ENCODE measurements at regions not wholly inside any gene's neighbourhood (a gene's known extent, or its start where the extent isn't known, plus 50 kb on each side); places are given as distances from the start of the nearest gene placed in this dataset.

DNA sequence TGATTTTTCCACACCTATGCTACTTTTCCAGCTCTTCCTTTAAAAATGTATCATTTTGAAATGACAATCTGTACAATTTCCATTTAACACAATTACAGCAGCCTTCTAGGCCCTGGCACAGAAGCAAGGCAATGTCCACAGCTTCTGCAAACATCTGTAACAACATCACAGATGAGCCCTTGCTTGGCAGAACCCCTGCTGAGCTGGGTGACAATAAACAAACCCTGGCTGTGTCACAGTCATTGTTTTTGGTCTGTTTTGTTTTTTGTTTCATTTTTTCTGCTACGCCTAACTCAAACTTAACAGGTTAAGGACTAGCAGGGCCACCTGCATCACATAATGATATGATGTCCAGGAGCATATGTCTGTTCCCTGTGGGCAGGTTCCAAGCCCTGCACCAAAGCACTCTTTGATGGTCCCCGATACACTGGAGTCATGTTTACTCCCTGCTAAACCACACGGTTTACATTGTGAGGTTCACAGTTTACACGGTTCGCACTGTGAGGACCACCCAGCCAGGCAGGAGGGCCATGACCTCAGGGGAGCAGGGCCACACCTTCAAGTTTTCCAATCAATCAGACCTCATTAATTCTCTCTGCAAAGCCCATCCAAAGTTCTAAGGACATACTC lies 186.8 kb upstream of the CHRNA7 start (continued):
- TF ChIP-seq, protein P1, sequence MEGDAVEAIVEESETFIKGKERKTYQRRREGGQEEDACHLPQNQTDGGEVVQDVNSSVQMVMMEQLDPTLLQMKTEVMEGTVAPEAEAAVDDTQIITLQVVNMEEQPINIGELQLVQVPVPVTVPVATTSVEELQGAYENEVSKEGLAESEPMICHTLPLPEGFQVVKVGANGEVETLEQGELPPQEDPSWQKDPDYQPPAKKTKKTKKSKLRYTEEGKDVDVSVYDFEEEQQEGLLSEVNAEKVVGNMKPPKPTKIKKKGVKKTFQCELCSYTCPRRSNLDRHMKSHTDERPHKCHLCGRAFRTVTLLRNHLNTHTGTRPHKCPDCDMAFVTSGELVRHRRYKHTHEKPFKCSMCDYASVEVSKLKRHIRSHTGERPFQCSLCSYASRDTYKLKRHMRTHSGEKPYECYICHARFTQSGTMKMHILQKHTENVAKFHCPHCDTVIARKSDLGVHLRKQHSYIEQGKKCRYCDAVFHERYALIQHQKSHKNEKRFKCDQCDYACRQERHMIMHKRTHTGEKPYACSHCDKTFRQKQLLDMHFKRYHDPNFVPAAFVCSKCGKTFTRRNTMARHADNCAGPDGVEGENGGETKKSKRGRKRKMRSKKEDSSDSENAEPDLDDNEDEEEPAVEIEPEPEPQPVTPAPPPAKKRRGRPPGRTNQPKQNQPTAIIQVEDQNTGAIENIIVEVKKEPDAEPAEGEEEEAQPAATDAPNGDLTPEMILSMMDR (CRISPR knock-in tag; IDR thresholded peaks at IDR 0.05) = no peak
- no peak for TF ChIP-seq TGIF2 (CRISPR knock-in tag; IDR thresholded peaks at IDR 0.05)

DNA sequence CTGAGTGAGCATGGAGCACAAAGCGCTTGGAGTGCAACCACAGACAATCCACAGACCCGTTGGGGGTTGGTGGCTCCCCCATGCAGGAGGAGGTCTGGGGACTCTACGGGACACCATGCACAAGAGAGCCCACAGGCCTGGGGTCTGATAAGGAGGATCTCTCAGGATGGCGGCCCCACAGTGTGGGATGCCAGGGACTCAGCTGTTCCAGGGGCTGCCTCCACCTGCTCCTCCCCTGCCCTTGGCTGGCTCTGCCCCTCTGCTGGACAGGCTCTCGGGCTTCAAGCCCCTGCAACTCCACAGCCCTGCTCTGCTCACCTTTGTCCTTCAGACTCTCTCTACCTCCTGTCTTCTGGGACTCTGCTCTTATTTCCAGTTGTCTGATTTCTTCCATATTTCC lies 184.5 kb upstream of the CHRNA7 start:
- DNase-seq (ENCODE audit: low spot score) (no peak), ATAC-seq (no peak), FAIRE-seq (no peak)
- no TSS peak for BruUV-seq (replicated peaks)
- H3K27ac ChIP-seq (ENCODE audit: extremely low read length, insufficient read depth, low read length) = no peak overlapping the region
- ChIA-PET POLR2A (no interaction called here), CTCF (ENCODE audit: low intra/inter-chr PET ratio, low total read pairs) (no interaction called here)
- no peak for TF ChIP-seq TGIF2 (CRISPR knock-in tag; IDR thresholded peaks at IDR 0.05)
- no peak for TF ChIP-seq FOSL2 (CRISPR knock-in tag; IDR thresholded peaks at IDR 0.05)
- TF ChIP-seq, protein P2, sequence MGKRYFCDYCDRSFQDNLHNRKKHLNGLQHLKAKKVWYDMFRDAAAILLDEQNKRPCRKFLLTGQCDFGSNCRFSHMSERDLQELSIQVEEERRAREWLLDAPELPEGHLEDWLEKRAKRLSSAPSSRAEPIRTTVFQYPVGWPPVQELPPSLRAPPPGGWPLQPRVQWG (CRISPR knock-in tag; IDR thresholded peaks at IDR 0.05; ENCODE audit: borderline replicate concordance, low read depth) = no peak
- TF ChIP-seq ATF7-NPFF (CRISPR knock-in tag; IDR thresholded peaks at IDR 0.05; ENCODE audit: low read depth) = no peak
- TF ChIP-seq RARA (CRISPR knock-in tag; IDR thresholded peaks at IDR 0.05) = no peak
- TF ChIP-seq, protein P3, sequence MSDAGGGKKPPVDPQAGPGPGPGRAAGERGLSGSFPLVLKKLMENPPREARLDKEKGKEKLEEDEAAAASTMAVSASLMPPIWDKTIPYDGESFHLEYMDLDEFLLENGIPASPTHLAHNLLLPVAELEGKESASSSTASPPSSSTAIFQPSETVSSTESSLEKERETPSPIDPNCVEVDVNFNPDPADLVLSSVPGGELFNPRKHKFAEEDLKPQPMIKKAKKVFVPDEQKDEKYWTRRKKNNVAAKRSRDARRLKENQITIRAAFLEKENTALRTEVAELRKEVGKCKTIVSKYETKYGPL (CRISPR knock-in tag; IDR thresholded peaks at IDR 0.05) = no peak
- TF ChIP-seq, protein P4, sequence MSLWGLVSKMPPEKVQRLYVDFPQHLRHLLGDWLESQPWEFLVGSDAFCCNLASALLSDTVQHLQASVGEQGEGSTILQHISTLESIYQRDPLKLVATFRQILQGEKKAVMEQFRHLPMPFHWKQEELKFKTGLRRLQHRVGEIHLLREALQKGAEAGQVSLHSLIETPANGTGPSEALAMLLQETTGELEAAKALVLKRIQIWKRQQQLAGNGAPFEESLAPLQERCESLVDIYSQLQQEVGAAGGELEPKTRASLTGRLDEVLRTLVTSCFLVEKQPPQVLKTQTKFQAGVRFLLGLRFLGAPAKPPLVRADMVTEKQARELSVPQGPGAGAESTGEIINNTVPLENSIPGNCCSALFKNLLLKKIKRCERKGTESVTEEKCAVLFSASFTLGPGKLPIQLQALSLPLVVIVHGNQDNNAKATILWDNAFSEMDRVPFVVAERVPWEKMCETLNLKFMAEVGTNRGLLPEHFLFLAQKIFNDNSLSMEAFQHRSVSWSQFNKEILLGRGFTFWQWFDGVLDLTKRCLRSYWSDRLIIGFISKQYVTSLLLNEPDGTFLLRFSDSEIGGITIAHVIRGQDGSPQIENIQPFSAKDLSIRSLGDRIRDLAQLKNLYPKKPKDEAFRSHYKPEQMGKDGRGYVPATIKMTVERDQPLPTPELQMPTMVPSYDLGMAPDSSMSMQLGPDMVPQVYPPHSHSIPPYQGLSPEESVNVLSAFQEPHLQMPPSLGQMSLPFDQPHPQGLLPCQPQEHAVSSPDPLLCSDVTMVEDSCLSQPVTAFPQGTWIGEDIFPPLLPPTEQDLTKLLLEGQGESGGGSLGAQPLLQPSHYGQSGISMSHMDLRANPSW (CRISPR knock-in tag; IDR thresholded peaks at IDR 0.05; ENCODE audit: borderline replicate concordance) = no peak
- TF ChIP-seq, protein P5, sequence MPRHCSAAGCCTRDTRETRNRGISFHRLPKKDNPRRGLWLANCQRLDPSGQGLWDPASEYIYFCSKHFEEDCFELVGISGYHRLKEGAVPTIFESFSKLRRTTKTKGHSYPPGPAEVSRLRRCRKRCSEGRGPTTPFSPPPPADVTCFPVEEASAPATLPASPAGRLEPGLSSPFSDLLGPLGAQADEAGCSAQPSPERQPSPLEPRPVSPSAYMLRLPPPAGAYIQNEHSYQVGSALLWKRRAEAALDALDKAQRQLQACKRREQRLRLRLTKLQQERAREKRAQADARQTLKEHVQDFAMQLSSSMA (CRISPR knock-in tag; IDR thresholded peaks at IDR 0.05) = no peak
- no peak for TF ChIP-seq PRPF4 (IDR thresholded peaks at IDR 0.05; ENCODE audit: low read depth, low read length, poor library complexity, severe bottlenecking)
- H3K4me1 ChIP-seq (ENCODE audit: insufficient read depth, low read length) = no peaks in the 10 kb centered on the region
- H3K9me3 ChIP-seq (ENCODE audit: low read length) = no peaks in the 10 kb centered on the region
- H4K20me1 ChIP-seq (ENCODE audit: insufficient read depth, low read length) = no peaks in the 10 kb centered on the region
- 11% methylated on average over 1 of the region's 5 CpGs for WGBS (ENCODE audit: low lambda C conversion rate)
- in situ Hi-C loops (cut with HindIII; ENCODE audit: extremely low pct_ligation_motif_present, low pct_unique_long_range_greater_than_20kb) = no loop called here
- no peaks in the 10 kb centered on the region for H3K79me2 ChIP-seq (ENCODE audit: insufficient read depth, low read length)
- intact Hi-C loops (cut with micrococcal nuclease; ENCODE audit: unreplicated experiment) = no loop called here
- no peak overlapping the region for H3K4me3 ChIP-seq (replicated peaks in 1 of 3; ENCODE audit: insufficient read depth in 1 of 3, low read depth in 2 of 3, low read length in 3 of 3)
- no peak overlapping the region for H2AFZ ChIP-seq (ENCODE audit: low read length)
- no peak overlapping the region for H3K9ac ChIP-seq (ENCODE audit: insufficient read depth, low read depth, low read length)
- H3K27me3 ChIP-seq (ENCODE audit: control insufficient read depth in 1 of 2, insufficient read depth in 2 of 2, low read length in 2 of 2) = peaks cover 0 to 17% of the 10 kb centered on the region in 2 experiments; a peak in 2 of 5 replicates
- H3K4me2 ChIP-seq (ENCODE audit: low read depth, low read length) = no peak overlapping the region
- H3K36me3 ChIP-seq (replicated peaks in 1 of 2; ENCODE audit: control insufficient read depth in 1 of 2, insufficient read depth in 2 of 2, low read length in 2 of 2) = no peaks in the 10 kb centered on the region

All from HepG2 (cell line).